ENCODE measurements at regions not wholly inside any gene's neighbourhood (a gene's known extent, or its start where the extent isn't known, plus 50 kb on each side); places are given as distances from the start of the nearest gene placed in this dataset.

GRCh38 chr7:140239653-140239935 lies 62.8 kb upstream of the KDM7A start:
- no peak overlapping the region for H3K4ac ChIP-seq (ENCODE audit: low read depth in 1 of 2, low read length in 2 of 2)
- H3K4me3 ChIP-seq (ENCODE audit: insufficient read depth in 1 of 2, low read depth in 1 of 2, low read length in 2 of 2): no peak overlapping the region
- no peaks in the 10 kb centered on the region for H3K4me1 ChIP-seq (ENCODE audit: control insufficient read depth, insufficient read depth, low read depth, low read length)
- H3K9me3 ChIP-seq (ENCODE audit: control insufficient read depth, low read length): no peaks in the 10 kb centered on the region
- DNase-seq: no peak
- no peak overlapping the region for H2AK5ac ChIP-seq (ENCODE audit: low read length, severe bottlenecking)
- no peak overlapping the region for H3K9ac ChIP-seq (ENCODE audit: low read length)
- no peaks in the 10 kb centered on the region for H3K79me1 ChIP-seq (replicated peaks; ENCODE audit: low read length, poor library complexity, severe bottlenecking)
- H3K14ac ChIP-seq (ENCODE audit: low read length in 2 of 2): no peak overlapping the region
- H3K27ac ChIP-seq (ENCODE audit: low read length, poor library complexity, severe bottlenecking): no peak overlapping the region
- H2BK12ac ChIP-seq (ENCODE audit: low read length in 2 of 2): no peak overlapping the region
- no peak overlapping the region for H2BK15ac ChIP-seq (ENCODE audit: low read depth, poor library complexity, severe bottlenecking)
- no peak overlapping the region for H2BK5ac ChIP-seq (ENCODE audit: low read depth, low read length, poor library complexity, severe bottlenecking)
- no peak overlapping the region for H3K23ac ChIP-seq (ENCODE audit: low read length in 2 of 2)
- H2BK120ac ChIP-seq (ENCODE audit: low read depth, low read length): no peak overlapping the region
- no peak overlapping the region for H3K4me2 ChIP-seq (ENCODE audit: low read length, poor library complexity, severe bottlenecking)
- H3K18ac ChIP-seq (ENCODE audit: low read depth in 1 of 2, low read length in 2 of 2): no peak overlapping the region
- no peaks in the 10 kb centered on the region for H3K36me3 ChIP-seq (ENCODE audit: control insufficient read depth in 1 of 2, insufficient read depth in 2 of 2, low read depth in 1 of 2, low read length in 2 of 2)
- H2AFZ ChIP-seq (ENCODE audit: low read depth, low read length): no peak overlapping the region
- no peak overlapping the region for H4K91ac ChIP-seq (ENCODE audit: low read length)
- 70% methylated on average over 2 of the region's 2 CpGs for WGBS
- H3K27me3 ChIP-seq (ENCODE audit: control insufficient read depth in 1 of 2, insufficient read depth in 1 of 2, low read length in 2 of 2): peaks cover 29 to 51% of the 10 kb centered on the region in 2 experiments
- no peak overlapping the region for H4K8ac ChIP-seq (ENCODE audit: low read length)

GRCh38 chr7:140238778-140239652 lies 62.2 kb upstream of the KDM7A start:
- Histone ChIP-seq H2BK5ac (ENCODE audit: low read depth, low read length, poor library complexity, severe bottlenecking) (no peak overlapping the region), H3K4ac (ENCODE audit: low read depth in 1 of 2, low read length in 2 of 2) (no peak overlapping the region), H2AFZ (ENCODE audit: low read depth, low read length) (no peak overlapping the region), H2BK15ac (ENCODE audit: low read depth, poor library complexity, severe bottlenecking) (no peak overlapping the region), H3K27me3 (ENCODE audit: control insufficient read depth in 1 of 2, insufficient read depth in 1 of 2, low read length in 2 of 2) (peaks cover 29 to 51% of the 10 kb centered on the region in 2 experiments), H3K27ac (ENCODE audit: low read length, poor library complexity, severe bottlenecking) (no peak overlapping the region), H3K4me1 (ENCODE audit: control insufficient read depth, insufficient read depth, low read depth, low read length) (no peaks in the 10 kb centered on the region), H3K79me1 (replicated peaks; ENCODE audit: low read length, poor library complexity, severe bottlenecking) (no peaks in the 10 kb centered on the region), H3K36me3 (ENCODE audit: control insufficient read depth in 1 of 2, insufficient read depth in 2 of 2, low read depth in 1 of 2, low read length in 2 of 2) (no peaks in the 10 kb centered on the region), H3K4me3 (ENCODE audit: insufficient read depth in 1 of 2, low read depth in 1 of 2, low read length in 2 of 2) (no peak overlapping the region), H2AK5ac (ENCODE audit: low read length, severe bottlenecking) (no peak overlapping the region), H3K9me3 (ENCODE audit: control insufficient read depth, low read length) (no peaks in the 10 kb centered on the region), H3K23ac (ENCODE audit: low read length in 2 of 2) (no peak overlapping the region), H3K4me2 (ENCODE audit: low read length, poor library complexity, severe bottlenecking) (no peak overlapping the region), H4K8ac (ENCODE audit: low read length) (no peak overlapping the region), H3K18ac (ENCODE audit: low read depth in 1 of 2, low read length in 2 of 2) (no peak overlapping the region), H3K9ac (ENCODE audit: low read length) (no peak overlapping the region), H2BK120ac (ENCODE audit: low read depth, low read length) (no peak overlapping the region), H4K91ac (ENCODE audit: low read length) (no peak overlapping the region), H3K14ac (ENCODE audit: low read length in 2 of 2) (no peak overlapping the region), H2BK12ac (ENCODE audit: low read length in 2 of 2) (no peak overlapping the region)
- no peak for DNase-seq
- WGBS: 90% methylated on average over 14 of the region's 15 CpGs

GRCh38 chr7:140237390-140237789 lies 60.6 kb upstream of the KDM7A start:
- H3K4me1 ChIP-seq (ENCODE audit: control insufficient read depth, insufficient read depth, low read depth, low read length): no peaks in the 10 kb centered on the region
- 88% methylated on average over 2 of the region's 4 CpGs for WGBS

GRCh38 chr7:140236626-140237025 lies 59.8 kb upstream of the KDM7A start:
- no peak overlapping the region for H4K8ac ChIP-seq (ENCODE audit: low read length)
- no peak overlapping the region for H3K18ac ChIP-seq (ENCODE audit: low read depth in 1 of 2, low read length in 2 of 2)
- no peak overlapping the region for H3K4ac ChIP-seq (ENCODE audit: low read depth in 1 of 2, low read length in 2 of 2)
- H3K14ac ChIP-seq (ENCODE audit: low read length in 2 of 2): no peak overlapping the region
- DNase-seq: no peak
- no peaks in the 10 kb centered on the region for H3K4me1 ChIP-seq (ENCODE audit: control insufficient read depth, insufficient read depth, low read depth, low read length)
- H3K4me3 ChIP-seq (ENCODE audit: insufficient read depth in 1 of 2, low read depth in 1 of 2, low read length in 2 of 2): no peak overlapping the region
- no peak overlapping the region for H3K9ac ChIP-seq (ENCODE audit: low read length)
- H2BK12ac ChIP-seq (ENCODE audit: low read length in 2 of 2): no peak overlapping the region
- H3K9me3 ChIP-seq (ENCODE audit: control insufficient read depth, low read length): no peaks in the 10 kb centered on the region
- H2BK15ac ChIP-seq (ENCODE audit: low read depth, poor library complexity, severe bottlenecking): no peak overlapping the region
- H3K79me1 ChIP-seq (replicated peaks; ENCODE audit: low read length, poor library complexity, severe bottlenecking): no peaks in the 10 kb centered on the region
- H3K23ac ChIP-seq (ENCODE audit: low read length in 2 of 2): no peak overlapping the region
- peak overlapping the region; percentile 3 for H2BK5ac ChIP-seq (ENCODE audit: low read depth, low read length, poor library complexity, severe bottlenecking)
- H3K4me2 ChIP-seq (ENCODE audit: low read length, poor library complexity, severe bottlenecking): no peak overlapping the region
- no peak overlapping the region for H2AFZ ChIP-seq (ENCODE audit: low read depth, low read length)
- H2AK5ac ChIP-seq (ENCODE audit: low read length, severe bottlenecking): no peak overlapping the region
- peaks cover 32 to 64% of the 10 kb centered on the region in 2 experiments for H3K27me3 ChIP-seq (ENCODE audit: control insufficient read depth in 1 of 2, insufficient read depth in 1 of 2, low read length in 2 of 2)
- H2BK120ac ChIP-seq (ENCODE audit: low read depth, low read length): no peak overlapping the region
- H3K36me3 ChIP-seq (ENCODE audit: control insufficient read depth in 1 of 2, insufficient read depth in 2 of 2, low read depth in 1 of 2, low read length in 2 of 2): no peaks in the 10 kb centered on the region
- WGBS: 93% methylated on average over 6 of the region's 6 CpGs
- H4K91ac ChIP-seq (ENCODE audit: low read length): no peak overlapping the region
- H3K27ac ChIP-seq (ENCODE audit: low read length, poor library complexity, severe bottlenecking): no peak overlapping the region

More at GRCh38 chr7:140237390-140237789, 60.6 kb upstream of the KDM7A start:
- no peak overlapping the region for H3K23ac ChIP-seq (ENCODE audit: low read length in 2 of 2)
- H3K79me1 ChIP-seq (replicated peaks; ENCODE audit: low read length, poor library complexity, severe bottlenecking): no peaks in the 10 kb centered on the region
- H3K14ac ChIP-seq (ENCODE audit: low read length in 2 of 2): no peak overlapping the region
- H3K18ac ChIP-seq (ENCODE audit: low read depth in 1 of 2, low read length in 2 of 2): no peak overlapping the region
- H3K4me3 ChIP-seq (ENCODE audit: insufficient read depth in 1 of 2, low read depth in 1 of 2, low read length in 2 of 2): no peak overlapping the region
- no peak overlapping the region for H2AFZ ChIP-seq (ENCODE audit: low read depth, low read length)
- no peak overlapping the region for H3K27ac ChIP-seq (ENCODE audit: low read length, poor library complexity, severe bottlenecking)
- H3K36me3 ChIP-seq (ENCODE audit: control insufficient read depth in 1 of 2, insufficient read depth in 2 of 2, low read depth in 1 of 2, low read length in 2 of 2): no peaks in the 10 kb centered on the region
- no peaks in the 10 kb centered on the region for H3K9me3 ChIP-seq (ENCODE audit: control insufficient read depth, low read length)
- H2BK15ac ChIP-seq (ENCODE audit: low read depth, poor library complexity, severe bottlenecking): no peak overlapping the region
- H3K4ac ChIP-seq (ENCODE audit: low read depth in 1 of 2, low read length in 2 of 2): no peak overlapping the region
- no peak overlapping the region for H3K9ac ChIP-seq (ENCODE audit: low read length)
- no peak for DNase-seq
- H4K8ac ChIP-seq (ENCODE audit: low read length): no peak overlapping the region
- peaks cover 29 to 63% of the 10 kb centered on the region in 2 experiments for H3K27me3 ChIP-seq (ENCODE audit: control insufficient read depth in 1 of 2, insufficient read depth in 1 of 2, low read length in 2 of 2)
- H2BK120ac ChIP-seq (ENCODE audit: low read depth, low read length): no peak overlapping the region
- H2BK12ac ChIP-seq (ENCODE audit: low read length in 2 of 2): no peak overlapping the region
- H2AK5ac ChIP-seq (ENCODE audit: low read length, severe bottlenecking): no peak overlapping the region
- H4K91ac ChIP-seq (ENCODE audit: low read length): no peak overlapping the region
- H3K4me2 ChIP-seq (ENCODE audit: low read length, poor library complexity, severe bottlenecking): no peak overlapping the region
- no peak overlapping the region for H2BK5ac ChIP-seq (ENCODE audit: low read depth, low read length, poor library complexity, severe bottlenecking)

All from mesenchymal stem cell (in vitro differentiated cells and primary cell).